GM18511 (cell line): ENCODE measurements at regions not wholly inside any gene's neighbourhood (a gene's known extent, or its start where the extent isn't known, plus 50 kb on each side); places are given as distances from the start of the nearest gene placed in this dataset.
"Not testable (repeated sequence)": the region's sequence is repeated elsewhere in the genome, so short reads cannot be mapped to it uniquely, and the experiment has no call there.

ENCODE experiments used
- ATAC-seq: cut with Tn5 transposase; IDR thresholded peaks from one replicate; pipeline ENCODE4 v1.9.1; 2021; ENCODE audit warnings: mild to moderate bottlenecking, moderate library complexity; ENCODE audit not compliant: unreplicated experiment

DNA sequence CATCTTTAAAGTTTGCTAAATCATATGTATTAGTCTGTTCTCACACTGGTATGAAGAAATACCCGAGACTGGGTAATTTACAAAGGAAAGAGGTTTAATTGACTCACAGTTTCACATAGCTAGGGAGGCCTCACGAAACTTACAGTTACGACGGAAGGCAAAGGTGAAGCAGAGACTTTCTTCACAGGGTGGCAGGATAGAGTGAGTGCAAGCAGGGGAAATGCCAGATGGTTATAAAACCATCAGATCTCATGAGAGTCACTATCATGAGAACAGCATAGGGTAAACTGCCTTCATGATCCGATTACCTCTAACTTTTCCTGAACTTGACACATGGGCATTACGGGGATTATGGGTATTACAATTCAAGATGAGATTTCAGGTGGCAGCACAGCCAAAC, 1075.2 kb upstream of the NRXN1 start:
- ATAC-seq = peak; percentile 56

DNA sequence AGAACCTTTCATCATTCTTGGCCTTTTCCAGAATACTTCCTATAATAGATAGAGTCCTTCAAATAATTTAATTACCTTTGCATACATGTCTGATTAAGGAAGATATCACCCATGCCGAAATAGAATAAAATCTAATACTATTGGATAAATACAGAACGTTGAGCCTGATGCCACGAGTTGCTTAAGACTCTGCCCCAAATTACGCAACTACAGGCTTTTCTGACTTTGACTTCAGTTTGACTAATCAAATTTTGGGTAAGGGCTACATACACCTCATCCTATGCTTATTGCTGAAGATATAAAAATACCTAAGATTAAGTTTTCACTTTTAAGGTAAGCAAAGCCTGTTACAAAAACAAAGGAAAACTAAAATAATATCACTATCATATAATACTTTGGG, 1065.1 kb upstream of the NRXN1 start:
- no peak for ATAC-seq

- ATAC-seq = no peak
Measured at GRCh38 chr2:52084759-52085158, 1052.8 kb upstream of the NRXN1 start.

DNA sequence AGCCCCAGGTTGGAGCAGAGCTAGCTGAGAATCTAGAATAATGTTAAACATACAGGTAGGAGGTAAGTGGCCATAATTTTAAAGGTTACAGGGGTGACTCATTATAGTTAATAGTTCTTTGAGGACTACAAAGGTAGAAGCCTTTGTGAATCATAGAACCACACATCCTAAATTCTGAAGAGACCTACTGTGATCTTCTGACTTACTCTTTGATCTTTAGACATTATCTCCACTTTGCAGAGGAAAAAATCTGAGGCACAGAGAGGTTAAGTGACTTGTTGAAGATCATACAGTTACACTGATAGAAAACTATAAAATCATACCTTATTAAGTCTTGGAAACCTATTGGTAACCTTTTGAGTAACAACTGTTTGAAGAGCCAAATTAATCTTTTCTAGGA, 1051.3 kb upstream of the NRXN1 start:
- ATAC-seq = no peak

DNA sequence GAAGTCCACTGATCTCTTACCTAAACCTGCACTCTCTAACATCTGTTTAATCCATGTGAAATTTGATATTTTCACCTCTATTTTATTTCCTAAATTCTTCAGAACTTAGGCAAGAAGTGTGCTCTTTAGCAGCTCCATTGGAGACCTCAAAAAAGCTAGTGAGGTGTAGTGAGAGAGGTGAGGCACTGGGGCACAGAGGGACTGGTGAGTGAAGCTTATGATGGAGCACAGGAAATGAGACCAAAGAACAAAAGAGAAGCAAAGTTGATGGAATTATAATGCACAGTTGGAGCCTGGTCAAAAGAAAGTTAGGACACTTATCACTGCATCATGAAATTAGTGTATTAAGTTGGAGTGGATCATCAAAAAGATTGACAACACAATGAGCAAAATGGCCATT, 1050.7 kb upstream of the NRXN1 start:
- no peak for ATAC-seq

DNA sequence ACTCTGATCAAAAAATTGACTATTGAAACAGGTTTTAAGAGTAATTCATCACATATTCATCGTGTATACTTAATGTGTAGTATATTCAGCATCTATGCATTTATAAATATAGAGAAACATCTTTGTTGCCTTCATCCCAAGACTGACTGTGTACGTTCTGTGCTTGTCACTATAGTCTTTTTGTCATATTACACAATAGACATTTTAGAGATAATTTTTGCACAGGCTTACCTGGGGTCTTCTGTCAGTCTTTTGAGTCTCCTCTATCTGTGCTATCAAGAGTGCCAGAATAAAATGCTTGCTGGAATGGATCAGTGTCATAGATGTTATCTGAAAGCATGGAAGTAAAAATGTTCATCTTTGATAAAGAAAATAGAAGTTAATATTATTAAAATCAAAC, 1047.7 kb upstream of the NRXN1 start:
- no peak for ATAC-seq

GRCh38 chr2:52077159-52077558, 1045.2 kb upstream of the NRXN1 start:
- ATAC-seq = peak; percentile 49

DNA sequence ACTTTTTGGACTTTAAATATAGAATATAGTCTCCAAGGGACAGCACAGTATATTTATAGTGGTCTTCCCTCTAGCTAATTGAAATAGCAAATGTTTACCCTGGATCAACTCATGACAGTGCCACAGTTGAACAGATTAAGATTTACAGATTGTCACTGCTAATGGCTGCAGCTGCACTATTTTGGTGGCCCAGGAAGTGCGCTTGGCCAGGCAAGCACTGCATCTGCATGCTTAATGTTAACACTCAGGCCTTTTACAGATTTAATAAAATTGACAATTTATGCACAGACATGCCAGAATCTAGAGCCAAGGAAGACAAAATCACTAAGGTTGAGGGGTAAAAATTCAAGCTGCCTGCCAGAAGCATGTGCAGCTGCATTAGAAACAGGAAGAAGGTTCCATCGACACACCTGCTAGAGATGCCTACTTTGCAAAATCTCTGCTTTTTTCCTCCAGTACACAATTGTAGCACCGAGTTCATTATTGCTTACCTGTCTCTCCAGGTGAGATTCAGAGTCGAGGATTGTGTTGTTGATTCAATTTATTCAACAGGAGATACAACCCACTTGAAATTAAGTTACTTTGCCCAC, 1042.3 kb upstream of the NRXN1 start:
- ATAC-seq = peak; percentile 43

DNA sequence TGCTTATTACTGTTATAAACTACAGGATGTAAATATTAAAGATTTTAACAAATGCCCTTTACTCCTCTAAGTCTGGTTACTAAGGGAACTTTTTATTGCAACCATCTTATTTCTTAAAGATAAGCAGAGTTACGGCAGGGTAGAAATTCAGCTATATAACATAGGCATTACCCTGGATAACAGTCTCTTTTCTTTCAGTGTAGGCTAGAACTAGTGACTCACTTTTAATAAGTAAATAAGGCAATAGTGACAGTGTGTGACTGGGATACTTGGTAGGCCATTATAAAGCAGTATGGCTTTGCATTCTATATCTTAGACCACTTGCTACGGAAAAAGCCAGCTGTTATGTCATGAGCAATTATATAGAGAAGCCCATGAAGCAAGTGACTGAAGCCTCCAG, 1041.0 kb upstream of the NRXN1 start:
- no peak for ATAC-seq

GRCh38 chr2:52070665-52071064, 1038.7 kb upstream of the NRXN1 start:
- no peak for ATAC-seq

- ATAC-seq = no peak
Measured at GRCh38 chr2:52064234-52064633, 1032.3 kb upstream of the NRXN1 start.

GRCh38 chr2:52054824-52055223, 1022.9 kb upstream of the NRXN1 start:
- no peak for ATAC-seq

GRCh38 chr2:52036853-52037252, 1004.9 kb upstream of the NRXN1 start:
- no peak for ATAC-seq

DNA sequence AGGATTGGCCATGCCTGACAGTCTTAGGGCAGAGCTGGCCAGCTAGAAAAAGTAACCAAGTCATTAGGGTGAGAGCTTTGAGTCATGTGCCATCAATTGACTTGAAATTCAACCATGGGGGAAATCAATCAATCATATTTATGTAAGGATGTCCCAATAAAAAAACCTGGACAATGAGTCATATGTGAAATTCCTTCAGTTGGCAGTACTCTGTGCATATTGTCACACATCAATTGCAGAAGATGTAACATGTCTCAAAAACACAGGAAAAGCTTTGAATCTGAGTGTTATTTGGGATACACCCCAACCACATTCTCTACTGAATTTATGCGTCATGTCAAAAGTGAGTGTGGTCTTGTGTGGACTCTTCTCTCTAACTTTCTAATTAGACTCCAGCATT, 1004.1 kb upstream of the NRXN1 start:
- ATAC-seq = no peak

DNA sequence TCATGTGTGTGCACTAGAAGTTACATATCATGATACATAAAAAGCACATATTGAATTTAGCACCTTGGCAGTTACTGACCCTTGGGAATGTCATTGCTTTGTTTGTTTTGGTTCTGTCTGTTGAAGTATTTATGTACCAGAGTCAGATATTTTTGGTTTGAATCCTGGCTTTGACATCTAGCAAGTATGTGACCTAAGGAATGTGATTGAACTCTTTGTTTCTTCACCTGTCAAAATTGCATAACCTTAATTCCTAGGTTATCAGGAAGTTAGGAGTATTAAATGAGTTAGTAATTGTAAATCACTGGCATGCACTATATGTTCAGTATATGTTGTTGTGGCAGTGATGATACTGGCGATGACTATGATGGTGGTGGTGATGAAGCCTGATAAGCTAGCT, 1003.5 kb upstream of the NRXN1 start:
- no peak for ATAC-seq

DNA sequence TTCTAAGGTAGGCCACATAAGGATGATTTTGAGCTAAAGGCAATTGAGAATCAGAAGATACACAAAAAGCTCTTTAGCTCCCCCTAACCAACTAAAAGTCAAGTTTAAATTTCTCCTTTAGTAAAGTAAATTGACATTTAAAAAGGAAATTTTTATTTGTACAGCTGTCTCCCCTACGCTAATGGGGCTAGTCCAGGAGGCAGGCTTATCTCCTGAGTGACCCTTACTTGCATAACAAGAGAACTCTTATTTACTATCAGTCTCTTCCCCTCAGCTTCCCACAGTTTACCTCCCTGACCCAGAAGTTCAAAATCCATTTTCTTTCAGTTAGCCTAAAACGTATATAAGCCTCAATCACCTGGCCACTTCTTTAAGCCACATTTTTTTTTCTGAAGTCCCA, 1002.8 kb upstream of the NRXN1 start:
- ATAC-seq = no peak

DNA sequence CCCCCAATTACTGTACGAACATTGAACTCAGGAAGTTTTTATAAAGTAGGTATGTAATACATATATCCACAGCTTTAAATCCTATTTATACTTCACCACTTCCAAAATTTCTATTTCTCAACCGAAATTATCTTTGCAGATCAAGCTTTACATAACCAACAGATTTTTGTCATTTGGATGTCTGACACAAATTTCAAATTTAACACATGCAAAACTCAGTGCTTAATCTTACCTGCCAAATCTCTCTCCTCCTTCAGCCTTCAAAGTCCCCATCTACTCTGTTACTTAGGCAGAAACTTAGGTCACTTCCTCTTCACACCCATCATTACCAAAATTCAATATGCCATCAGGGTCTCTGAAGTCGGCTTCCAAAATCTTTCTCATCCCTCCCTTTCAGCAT, 990.1 kb upstream of the NRXN1 start:
- no peak for ATAC-seq

DNA sequence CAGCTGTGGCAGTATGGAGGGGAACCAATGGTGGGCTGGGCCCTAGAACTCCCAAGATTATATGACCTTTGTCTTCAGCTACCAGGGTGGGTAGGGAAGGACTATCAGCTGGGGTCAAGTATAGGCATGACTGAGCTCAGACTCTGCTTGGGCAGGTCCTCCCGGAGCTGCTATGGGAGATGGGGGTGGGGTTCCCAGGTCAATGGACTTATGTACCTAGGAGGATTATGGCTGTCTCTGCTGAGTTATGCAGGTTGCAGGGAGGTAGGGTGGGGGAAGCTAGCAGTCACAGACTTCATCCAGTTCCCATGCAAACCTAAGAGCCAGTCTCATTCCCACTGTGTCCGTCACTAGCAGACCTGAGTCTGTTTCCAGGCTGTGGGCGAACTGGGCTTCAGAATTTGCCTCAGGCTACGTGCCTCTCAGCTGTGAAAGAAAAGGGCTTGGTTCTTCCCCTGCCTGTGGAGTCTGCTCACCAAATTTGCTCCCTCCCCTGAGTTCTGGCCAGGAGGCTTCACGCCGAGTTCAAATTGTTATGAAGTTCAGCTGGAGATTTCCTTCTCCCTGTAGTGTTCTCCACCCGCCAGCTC, 985.8 kb upstream of the NRXN1 start:
- no peak for ATAC-seq

DNA sequence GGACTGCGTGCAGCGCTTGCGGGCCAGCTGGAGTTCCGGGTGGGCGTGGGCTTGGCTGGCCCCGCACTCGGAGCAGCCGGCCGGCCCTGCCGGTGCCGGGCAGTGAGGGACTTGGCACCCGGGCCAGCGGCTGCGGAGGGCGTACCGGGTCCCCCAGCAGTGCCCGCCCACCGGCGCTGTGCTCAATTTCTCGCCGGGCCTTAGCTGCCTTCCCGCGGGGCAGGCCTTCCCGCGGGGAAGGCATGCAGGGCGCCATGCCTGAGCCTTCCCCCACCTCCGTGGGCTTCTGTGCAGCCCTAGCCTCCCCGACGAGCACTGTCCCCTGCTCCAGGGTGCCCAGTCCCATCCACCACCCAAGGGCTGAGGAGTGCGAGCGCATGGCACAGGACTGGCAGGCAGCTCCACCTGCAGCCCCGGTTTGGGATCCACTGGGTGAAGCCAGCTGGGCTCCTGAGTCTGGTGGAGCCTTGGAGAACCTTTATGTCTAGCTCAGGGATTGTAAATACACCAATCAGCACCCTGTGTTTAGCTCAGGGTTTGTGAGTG, 975.0 kb upstream of the NRXN1 start:
- ATAC-seq = not testable (repeated sequence)

DNA sequence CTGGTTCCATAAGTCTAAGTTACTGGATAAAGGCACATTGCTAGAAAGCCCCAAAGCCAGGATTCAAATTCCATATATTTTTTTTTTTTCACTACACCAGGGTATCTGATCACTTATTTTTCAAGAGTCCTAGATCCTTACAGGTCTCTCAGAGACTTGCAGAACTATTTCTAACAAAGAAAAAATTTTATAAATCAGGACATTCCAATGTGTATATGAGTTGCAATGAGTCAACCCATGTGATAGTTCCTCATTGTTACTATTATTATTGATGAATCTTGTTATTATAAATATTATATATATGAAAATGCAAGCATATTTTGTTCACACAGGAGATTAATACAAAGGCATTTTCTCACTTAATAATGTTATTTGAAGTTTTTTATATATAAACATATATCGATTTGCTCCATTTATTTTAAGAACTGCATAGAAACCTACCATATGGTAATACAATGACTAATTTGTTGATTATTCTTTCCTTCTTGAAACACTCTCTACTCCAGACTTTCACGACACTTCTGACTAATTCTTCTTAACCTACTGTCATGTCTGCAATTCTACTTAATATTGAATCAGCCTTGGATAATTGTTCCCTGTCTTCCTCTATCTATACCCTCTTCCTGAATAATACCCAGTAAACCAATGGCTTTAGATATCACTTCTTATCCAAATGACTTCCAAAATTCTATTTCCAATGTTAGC, 968.4 kb upstream of the NRXN1 start:
- no peak for ATAC-seq

GRCh38 chr2:51998890-51999289, 967.0 kb upstream of the NRXN1 start:
- ATAC-seq = no peak

DNA sequence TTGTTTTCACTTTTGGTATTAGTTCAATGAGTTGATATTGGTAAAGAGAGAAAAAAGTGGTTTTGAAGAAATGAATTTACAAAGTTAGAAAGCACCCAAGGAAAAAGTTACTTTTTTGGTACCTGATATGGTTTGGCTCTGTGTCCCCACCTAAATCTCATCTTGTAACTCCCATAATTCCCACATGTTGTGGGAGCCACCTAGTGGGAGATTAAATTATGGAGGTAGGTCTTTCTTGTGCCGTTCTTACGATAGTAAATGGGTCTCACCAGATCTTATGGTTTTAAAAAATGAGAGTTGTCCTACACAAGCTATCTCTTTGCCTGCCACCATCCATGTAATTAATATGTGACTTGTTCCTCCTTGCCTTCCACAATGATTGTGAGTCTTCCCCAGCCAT, 965.6 kb upstream of the NRXN1 start:
- ATAC-seq = no peak
